ENCODE measurements at regions not wholly inside any gene's neighbourhood (a gene's known extent, or its start where the extent isn't known, plus 50 kb on each side); places are given as distances from the start of the nearest gene placed in this dataset.

- ATAC-seq (ENCODE audit: insufficient read depth, low FRiP score) = no peak
- 84 to 85% methylated on average over 5 of the region's 5 CpGs for WGBS, 2 donors
- H3K4me1 ChIP-seq (ENCODE audit: control insufficient read depth in 5 of 5, insufficient read depth in 5 of 5, low read length in 5 of 5) = no peaks in the 10 kb centered on the region
- no peak overlapping the region for H3K9ac ChIP-seq (ENCODE audit: insufficient read depth in 1 of 2, low read length in 2 of 2)
- H3K27ac ChIP-seq (ENCODE audit: low read depth in 1 of 2, low read length in 1 of 2) = no peak overlapping the region
- H3K36me3 ChIP-seq (ENCODE audit: control insufficient read depth in 4 of 4, insufficient read depth in 4 of 4, low read length in 4 of 4) = no peaks in the 10 kb centered on the region
- no peaks in the 10 kb centered on the region for H3K9me3 ChIP-seq (ENCODE audit: control insufficient read depth in 4 of 4, insufficient read depth in 3 of 4, low read length in 3 of 4)
- H3K4me3 ChIP-seq = no peak overlapping the region
- TF ChIP-seq, protein P1, sequence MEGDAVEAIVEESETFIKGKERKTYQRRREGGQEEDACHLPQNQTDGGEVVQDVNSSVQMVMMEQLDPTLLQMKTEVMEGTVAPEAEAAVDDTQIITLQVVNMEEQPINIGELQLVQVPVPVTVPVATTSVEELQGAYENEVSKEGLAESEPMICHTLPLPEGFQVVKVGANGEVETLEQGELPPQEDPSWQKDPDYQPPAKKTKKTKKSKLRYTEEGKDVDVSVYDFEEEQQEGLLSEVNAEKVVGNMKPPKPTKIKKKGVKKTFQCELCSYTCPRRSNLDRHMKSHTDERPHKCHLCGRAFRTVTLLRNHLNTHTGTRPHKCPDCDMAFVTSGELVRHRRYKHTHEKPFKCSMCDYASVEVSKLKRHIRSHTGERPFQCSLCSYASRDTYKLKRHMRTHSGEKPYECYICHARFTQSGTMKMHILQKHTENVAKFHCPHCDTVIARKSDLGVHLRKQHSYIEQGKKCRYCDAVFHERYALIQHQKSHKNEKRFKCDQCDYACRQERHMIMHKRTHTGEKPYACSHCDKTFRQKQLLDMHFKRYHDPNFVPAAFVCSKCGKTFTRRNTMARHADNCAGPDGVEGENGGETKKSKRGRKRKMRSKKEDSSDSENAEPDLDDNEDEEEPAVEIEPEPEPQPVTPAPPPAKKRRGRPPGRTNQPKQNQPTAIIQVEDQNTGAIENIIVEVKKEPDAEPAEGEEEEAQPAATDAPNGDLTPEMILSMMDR (IDR thresholded peaks at IDR 0.05; ENCODE audit: control extremely low read depth, extremely low read depth) = no peak
- no peak for DNase-seq
- H3K27me3 ChIP-seq (ENCODE audit: control insufficient read depth in 3 of 3, insufficient read depth in 3 of 3, low read length in 2 of 3) = no peaks in the 10 kb centered on the region
These were observed 58.7 kb upstream of the TMEM106B start for GRCh38 chr7:12152196-12152918.

DNA sequence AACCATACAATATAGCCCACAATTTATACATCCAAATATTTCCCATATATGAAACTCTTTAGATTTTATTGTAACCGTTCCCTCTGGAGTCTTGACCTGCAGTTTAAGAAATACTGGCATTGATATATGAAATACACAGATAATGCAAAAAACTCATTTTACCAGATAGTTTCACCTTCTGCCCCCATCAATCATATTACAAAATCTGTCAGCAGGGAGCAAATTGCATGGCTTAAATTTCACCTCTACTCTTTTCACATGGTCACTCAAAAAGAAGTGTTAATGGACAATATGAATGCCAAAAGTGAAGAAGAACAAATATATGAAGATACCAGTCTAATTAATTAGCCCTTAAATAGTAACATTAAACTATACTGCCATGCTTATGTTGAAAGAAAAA is 57.0 kb upstream of the TMEM106B start:
- 62 to 94% methylated on average over 1 of the region's 1 CpG for WGBS, 2 donors
- Histone ChIP-seq H3K27ac (ENCODE audit: low read depth in 1 of 2, low read length in 1 of 2) (no peak overlapping the region), H3K36me3 (ENCODE audit: control insufficient read depth in 4 of 4, insufficient read depth in 4 of 4, low read length in 4 of 4) (no peaks in the 10 kb centered on the region), H3K4me1 (ENCODE audit: control insufficient read depth in 5 of 5, insufficient read depth in 5 of 5, low read length in 5 of 5) (no peaks in the 10 kb centered on the region), H3K9ac (ENCODE audit: insufficient read depth in 1 of 2, low read length in 2 of 2) (no peak overlapping the region), H3K9me3 (ENCODE audit: control insufficient read depth in 4 of 4, insufficient read depth in 3 of 4, low read length in 3 of 4) (no peaks in the 10 kb centered on the region), H3K4me3 (no peak overlapping the region), H3K27me3 (ENCODE audit: control insufficient read depth in 3 of 3, insufficient read depth in 3 of 3, low read length in 2 of 3) (no peaks in the 10 kb centered on the region)
- DNase-seq (no peak), ATAC-seq (ENCODE audit: insufficient read depth, low FRiP score) (no peak)
- TF ChIP-seq, protein P1 (IDR thresholded peaks at IDR 0.05; ENCODE audit: control extremely low read depth, extremely low read depth) = no peak

GRCh38 chr7:12157517-12157916 is 53.6 kb upstream of the TMEM106B start:
- H3K4me1 ChIP-seq (ENCODE audit: control insufficient read depth in 5 of 5, insufficient read depth in 5 of 5, low read length in 5 of 5) = no peaks in the 10 kb centered on the region
- no peak for ATAC-seq (ENCODE audit: insufficient read depth, low FRiP score)
- TF ChIP-seq, protein P1 (IDR thresholded peaks at IDR 0.05; ENCODE audit: control extremely low read depth, extremely low read depth) = no peak
- no peak overlapping the region for H3K9ac ChIP-seq (ENCODE audit: insufficient read depth in 1 of 2, low read length in 2 of 2)
- H3K4me3 ChIP-seq = no peak overlapping the region
- WGBS, 2 donors = 37 to 48% methylated on average over 1 of the region's 1 CpG
- DNase-seq = no peak
- no peaks in the 10 kb centered on the region for H3K27me3 ChIP-seq (ENCODE audit: control insufficient read depth in 3 of 3, insufficient read depth in 3 of 3, low read length in 2 of 3)
- no peaks in the 10 kb centered on the region for H3K9me3 ChIP-seq (ENCODE audit: control insufficient read depth in 4 of 4, insufficient read depth in 3 of 4, low read length in 3 of 4)
- no peak overlapping the region for H3K27ac ChIP-seq (ENCODE audit: low read depth in 1 of 2, low read length in 1 of 2)
- no peaks in the 10 kb centered on the region for H3K36me3 ChIP-seq (ENCODE audit: control insufficient read depth in 4 of 4, insufficient read depth in 4 of 4, low read length in 4 of 4)

All from lung (tissue), 11 donors.